Natural killer cell treated with Interleukin-12 subunit alpha and Interleukin-12 subunit beta and Interleukin-15 and Interleukin-18, amount 100 ng/mL, for 72 hours (primary cell): ENCODE measurements at regions not wholly inside any gene's neighbourhood (a gene's known extent, or its start where the extent isn't known, plus 50 kb on each side); places are given as distances from the start of the nearest gene placed in this dataset.
"Not testable (repeated sequence)": the region's sequence is repeated elsewhere in the genome, so short reads cannot be mapped to it uniquely, and the experiment has no call there.

Experiments
- ATAC-seq, 2 donors: fragments of 150-1000 bp; cut with Tn5 transposase in 1 of 2; sonication (Bioruptor Pico), chemical (Tn5 transposase) in 1 of 2; 2 replicates each; pipeline ENCODE4 v1.10.0; 2021
- DNase-seq: peaks from one replicate; pipeline ENCODE4 v3.0.0; 2022; ENCODE audit warnings: low spot score
- H3K27ac Mint-ChIP-seq, 2 donors: 1 replicate in 1 of 2; 2 replicates in 1 of 2; pipeline ENCODE4 v1.8.0; 2022; ENCODE audit warnings: mixed read lengths in 2 of 2, mild to moderate bottlenecking in 1 of 2, moderate library complexity in 1 of 2
- H3K27me3 Mint-ChIP-seq, 2 donors: 1 replicate in 1 of 2; 2 replicates in 1 of 2; pipeline ENCODE4 v1.8.0; 2022; ENCODE audit warnings: mixed read lengths in 2 of 2
- H3K36me3 Mint-ChIP-seq: one replicate; pipeline ENCODE4 v1.8.0; 2022; ENCODE audit warnings: mixed read lengths
- H3K4me1 Mint-ChIP-seq, 2 donors: 1 replicate in 1 of 2; 2 replicates in 1 of 2; pipeline ENCODE4 v1.8.0; 2022; ENCODE audit warnings: low read depth in 2 of 2, mixed read lengths in 2 of 2, mild to moderate bottlenecking in 1 of 2
- H3K4me3 Mint-ChIP-seq: one replicate; pipeline ENCODE4 v1.8.0; 2022; ENCODE audit warnings: mixed read lengths
- H3K9me3 Mint-ChIP-seq: 2 replicates; pipeline ENCODE4 v1.8.0; 2022; ENCODE audit warnings: mixed read lengths

DNA sequence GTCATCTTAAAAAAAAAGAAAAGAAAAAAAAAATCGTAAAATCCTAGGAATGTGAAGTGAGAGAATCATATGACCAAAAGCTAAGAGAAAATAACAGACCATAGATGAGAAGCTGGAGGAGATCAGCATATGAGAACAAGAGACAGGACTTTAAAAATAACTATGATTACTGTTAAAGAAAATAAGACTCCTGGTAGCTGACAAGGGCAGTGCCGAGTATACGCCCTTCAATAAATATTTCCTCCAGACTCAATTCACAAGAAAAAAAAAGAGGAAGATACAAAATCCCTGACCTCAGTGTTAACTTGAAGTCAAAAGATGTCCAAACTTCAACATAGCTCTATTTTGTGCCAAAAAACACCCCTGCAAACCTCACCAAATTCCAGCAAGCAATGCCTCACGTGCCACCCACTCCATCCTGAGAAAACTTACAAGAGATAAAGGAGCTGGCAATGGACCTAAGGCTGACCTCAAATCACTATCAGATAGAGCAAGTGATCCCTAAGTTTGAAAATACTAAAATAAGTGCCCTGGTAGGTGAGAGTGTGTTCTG, 817.2 kb downstream of the SOCS6 start:
- no peaks in the 10 kb centered on the region for H3K9me3 Mint-ChIP-seq
- no peak overlapping the region for H3K4me3 Mint-ChIP-seq
- H3K27me3 Mint-ChIP-seq, result no peaks in the 10 kb centered on the region
- no peak overlapping the region for H3K27ac Mint-ChIP-seq
- ATAC-seq (no peak), DNase-seq (no peak)
- no peaks in the 10 kb centered on the region for H3K4me1 Mint-ChIP-seq
- peaks cover 6% of the 10 kb centered on the region for H3K36me3 Mint-ChIP-seq

DNA sequence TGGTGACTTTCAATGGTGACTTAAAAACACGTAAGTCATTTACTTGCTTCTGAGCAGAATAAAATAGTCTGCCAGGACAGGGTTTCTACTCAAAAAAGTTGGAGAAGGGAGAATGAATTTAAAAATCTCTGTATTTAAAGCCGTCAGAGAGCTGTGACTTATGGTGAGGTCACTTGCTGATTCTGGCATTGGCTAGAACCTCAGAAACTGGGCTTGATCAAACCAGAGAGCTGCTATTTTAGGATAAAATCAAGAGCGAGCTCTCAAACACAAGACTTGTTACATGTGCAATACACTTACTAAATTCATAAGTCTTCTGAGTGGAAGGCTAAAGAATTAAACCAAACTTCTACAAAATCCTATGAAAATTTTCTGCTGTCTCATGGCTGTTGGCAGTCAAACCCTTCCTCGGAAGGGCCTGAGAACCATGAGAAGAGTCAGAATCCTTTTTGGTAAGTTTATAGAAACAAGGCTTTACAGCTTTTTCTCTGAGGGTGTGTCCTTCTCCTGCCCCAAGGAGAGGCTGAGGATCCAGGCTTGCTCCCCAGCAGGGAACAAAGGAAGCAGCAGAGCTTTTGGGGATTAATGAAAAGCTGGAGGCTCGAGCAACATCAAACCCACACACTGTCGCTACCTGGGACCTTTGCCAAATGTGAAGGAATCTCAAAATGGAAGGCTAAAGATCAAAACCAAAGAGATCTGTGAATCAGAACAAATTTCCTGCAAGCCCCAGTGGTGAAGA, 816.4 kb downstream of the SOCS6 start:
- H3K27ac Mint-ChIP-seq, result no peak overlapping the region
- ATAC-seq (no peak), DNase-seq (no peak)
- H3K9me3 Mint-ChIP-seq, result peaks cover 2% of the 10 kb centered on the region
- no peaks in the 10 kb centered on the region for H3K4me1 Mint-ChIP-seq
- H3K36me3 Mint-ChIP-seq, result peaks cover 6% of the 10 kb centered on the region
- H3K27me3 Mint-ChIP-seq, result no peaks in the 10 kb centered on the region
- H3K4me3 Mint-ChIP-seq, result no peak overlapping the region

DNA sequence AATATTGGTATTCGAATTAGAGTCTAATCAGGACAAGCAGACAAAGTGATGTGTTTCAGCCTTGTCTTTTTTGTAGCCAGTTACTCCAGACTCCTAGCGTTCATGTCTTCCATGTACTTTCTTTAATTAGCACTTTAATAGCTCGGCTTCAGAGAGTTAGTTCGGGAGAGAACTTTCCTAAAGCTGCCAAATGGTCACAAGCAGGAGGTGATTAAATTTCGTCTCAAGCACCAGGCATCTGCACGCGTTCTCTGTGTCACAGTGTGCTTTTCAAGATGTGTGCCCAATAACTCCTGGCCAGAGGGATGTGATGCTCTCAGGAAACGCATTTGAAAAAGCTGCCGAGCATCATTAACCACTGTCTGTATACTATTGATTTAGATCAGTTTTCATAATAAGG, 790.8 kb downstream of the SOCS6 start:
- ATAC-seq, result no peak
- Mint-ChIP-seq H3K9me3 (peaks cover 6% of the 10 kb centered on the region), H3K27me3 (no peaks in the 10 kb centered on the region), H3K36me3 (no peaks in the 10 kb centered on the region), H3K4me1 (no peaks in the 10 kb centered on the region), H3K4me3 (no peak overlapping the region), H3K27ac (no peak overlapping the region)
- no peak for DNase-seq

DNA sequence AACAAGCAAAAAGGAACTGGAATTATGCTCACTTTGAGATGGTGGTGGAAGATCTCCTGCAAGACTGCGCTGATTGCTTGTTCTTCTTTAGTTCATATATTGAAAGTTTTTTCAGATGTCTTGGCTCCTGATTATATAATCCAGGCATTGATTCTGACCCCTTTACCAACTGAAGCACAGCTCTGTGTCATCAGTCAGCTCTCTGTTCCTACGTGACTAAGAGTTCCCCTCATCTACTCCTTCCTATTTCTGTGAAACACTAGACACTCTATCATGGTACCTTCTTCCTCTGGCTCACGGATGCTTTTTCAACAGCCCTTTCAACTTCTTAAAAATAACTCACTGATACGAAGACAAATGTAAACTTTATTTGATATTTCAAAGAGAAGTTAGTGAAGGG, 788.6 kb downstream of the SOCS6 start:
- H3K4me3 Mint-ChIP-seq, result no peak overlapping the region

DNA sequence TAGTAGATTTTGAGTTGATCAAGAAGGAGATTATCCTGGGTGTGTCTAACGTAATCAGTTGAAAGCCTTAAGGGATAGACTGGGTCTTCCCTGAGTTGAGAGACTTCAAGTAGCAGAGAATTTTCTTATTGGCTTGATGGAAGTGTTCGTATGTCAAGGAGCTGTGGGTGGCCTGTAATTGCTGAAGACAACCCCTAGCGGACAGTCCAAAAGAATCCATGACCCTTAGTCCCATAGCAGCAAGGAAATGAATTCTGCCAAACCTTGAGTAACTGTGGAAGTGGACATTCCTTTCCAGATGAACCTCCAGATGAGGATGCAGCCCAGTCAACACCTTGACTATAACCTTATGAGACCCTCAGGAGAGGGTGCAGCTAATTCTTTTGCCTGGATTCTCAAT, 786.3 kb downstream of the SOCS6 start:
- no peak overlapping the region for H3K4me3 Mint-ChIP-seq
- H3K27me3 Mint-ChIP-seq, result no peaks in the 10 kb centered on the region
- no peak for DNase-seq
- no peaks in the 10 kb centered on the region for H3K4me1 Mint-ChIP-seq
- H3K36me3 Mint-ChIP-seq, result no peaks in the 10 kb centered on the region
- ATAC-seq, result no peak
- H3K27ac Mint-ChIP-seq, result no peak overlapping the region
- H3K9me3 Mint-ChIP-seq, result peaks cover 8% of the 10 kb centered on the region

More for the DNA sequence above, 788.6 kb downstream of the SOCS6 start:
- H3K9me3 Mint-ChIP-seq, result peaks cover 6% of the 10 kb centered on the region
- ATAC-seq (no peak), DNase-seq (no peak)
- no peak overlapping the region for H3K27ac Mint-ChIP-seq
- H3K36me3 Mint-ChIP-seq, result no peaks in the 10 kb centered on the region
- no peaks in the 10 kb centered on the region for H3K27me3 Mint-ChIP-seq
- no peaks in the 10 kb centered on the region for H3K4me1 Mint-ChIP-seq

DNA sequence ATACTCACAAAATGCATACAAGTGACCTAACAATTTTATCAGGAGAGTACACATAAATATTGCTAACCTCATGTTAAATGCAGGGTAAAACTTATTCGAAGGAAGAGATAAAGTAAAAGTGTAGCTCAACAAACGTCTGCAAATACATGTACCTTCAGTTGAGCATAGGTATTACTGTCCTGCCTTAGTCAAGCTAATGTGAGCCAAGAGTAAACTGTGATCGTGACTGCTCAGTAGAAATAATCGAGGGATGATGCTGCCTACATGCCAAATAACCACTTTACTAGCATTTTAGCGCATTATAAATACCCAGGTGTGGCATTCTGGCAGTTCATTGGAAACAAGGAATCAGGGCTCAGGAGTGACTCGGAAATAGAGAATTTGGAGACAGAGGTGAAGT, 779.5 kb downstream of the SOCS6 start:
- no peaks in the 10 kb centered on the region for H3K36me3 Mint-ChIP-seq
- H3K4me3 Mint-ChIP-seq, result no peak overlapping the region
- peaks cover 12% of the 10 kb centered on the region for H3K9me3 Mint-ChIP-seq
- H3K27me3 Mint-ChIP-seq, result no peaks in the 10 kb centered on the region
- no peak overlapping the region for H3K27ac Mint-ChIP-seq
- ATAC-seq (no peak), DNase-seq (no peak)
- H3K4me1 Mint-ChIP-seq, result no peaks in the 10 kb centered on the region

DNA sequence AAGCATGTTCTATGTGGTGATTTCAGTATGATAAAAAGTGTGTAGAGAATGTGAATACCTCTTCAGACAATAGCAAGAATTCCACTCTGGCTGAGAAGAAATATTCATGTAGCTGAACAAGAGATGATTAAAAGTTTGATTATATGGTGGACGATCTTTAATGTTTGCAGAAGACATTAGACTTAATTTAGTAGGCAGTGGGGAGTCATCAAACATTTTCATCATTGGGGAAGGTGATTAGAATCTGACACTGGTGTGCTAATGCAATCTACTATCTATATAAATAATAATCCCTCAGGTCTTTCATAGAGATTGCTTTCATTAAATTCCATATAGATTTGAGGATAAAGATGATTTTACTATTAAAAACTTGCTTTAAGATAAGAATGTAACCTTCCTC, 761.0 kb downstream of the SOCS6 start:
- Mint-ChIP-seq H3K27me3 (no peaks in the 10 kb centered on the region), H3K27ac (no peak overlapping the region), H3K4me1 (no peaks in the 10 kb centered on the region), H3K9me3 (peaks cover 4% of the 10 kb centered on the region), H3K4me3 (no peak overlapping the region), H3K36me3 (peaks cover 4% of the 10 kb centered on the region)
- DNase-seq (no peak), ATAC-seq (no peak)

DNA sequence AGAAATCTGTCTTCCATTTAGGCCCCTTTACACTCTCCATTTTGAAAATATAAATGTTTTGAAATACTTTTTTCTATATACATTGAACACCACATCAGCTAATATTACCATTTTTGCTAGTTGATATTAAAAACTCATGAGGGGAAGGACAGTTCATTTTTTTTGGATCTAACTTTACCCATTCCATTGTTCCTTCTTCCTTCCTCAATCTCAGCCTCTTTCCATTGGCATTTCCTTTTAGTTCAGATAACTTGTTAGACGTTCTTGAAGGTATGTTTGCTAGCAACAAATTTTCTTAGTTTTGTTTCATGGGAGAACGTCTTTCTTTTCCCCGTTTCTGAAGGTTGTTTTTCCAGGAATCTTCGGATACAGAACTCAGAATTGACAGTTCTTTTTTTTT, 759.0 kb downstream of the SOCS6 start:
- ATAC-seq (no peak), DNase-seq (no peak)
- Mint-ChIP-seq H3K4me3 (no peak overlapping the region), H3K27me3 (no peaks in the 10 kb centered on the region), H3K9me3 (peaks cover 4% of the 10 kb centered on the region), H3K4me1 (no peaks in the 10 kb centered on the region), H3K27ac (no peak overlapping the region), H3K36me3 (peaks cover 4% of the 10 kb centered on the region)

DNA sequence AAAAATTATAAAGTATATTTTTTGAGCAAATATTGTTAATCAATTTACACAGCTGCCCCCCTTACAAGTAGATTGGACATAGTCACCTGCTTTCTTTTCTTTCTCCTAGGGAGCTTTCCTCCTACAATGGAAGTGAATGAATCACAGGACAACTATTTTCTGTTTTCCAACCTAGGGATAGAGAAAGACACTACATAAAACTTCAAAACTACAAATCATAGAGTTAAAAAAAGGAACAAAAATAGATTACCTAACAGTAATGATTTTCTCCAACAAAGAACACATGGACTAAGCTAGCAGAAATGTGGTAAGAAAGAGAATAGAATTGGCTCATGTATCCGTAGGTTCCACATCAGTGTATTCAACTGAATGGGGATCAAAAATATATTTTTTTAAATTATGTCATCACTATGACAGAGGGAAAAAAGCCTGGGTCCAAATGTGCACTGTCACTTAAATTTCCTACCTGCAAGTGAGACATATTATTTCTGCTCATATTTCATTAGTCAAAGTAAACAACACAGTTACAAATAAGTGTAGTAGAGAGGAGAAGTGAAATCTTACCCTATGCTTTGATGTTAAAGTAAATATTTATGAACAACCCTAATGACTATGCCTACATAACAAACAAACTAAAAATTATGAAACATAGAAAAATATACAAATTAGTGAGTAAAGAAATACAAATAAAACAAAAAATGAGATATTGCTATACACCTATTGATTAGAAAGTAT, 756.7 kb downstream of the SOCS6 start:
- no peaks in the 10 kb centered on the region for H3K9me3 Mint-ChIP-seq
- ATAC-seq (no peak), DNase-seq (no peak)
- no peaks in the 10 kb centered on the region for H3K4me1 Mint-ChIP-seq
- H3K4me3 Mint-ChIP-seq, result no peak overlapping the region
- H3K27me3 Mint-ChIP-seq, result no peaks in the 10 kb centered on the region
- peaks cover 4% of the 10 kb centered on the region for H3K36me3 Mint-ChIP-seq
- H3K27ac Mint-ChIP-seq, result no peak overlapping the region

DNA sequence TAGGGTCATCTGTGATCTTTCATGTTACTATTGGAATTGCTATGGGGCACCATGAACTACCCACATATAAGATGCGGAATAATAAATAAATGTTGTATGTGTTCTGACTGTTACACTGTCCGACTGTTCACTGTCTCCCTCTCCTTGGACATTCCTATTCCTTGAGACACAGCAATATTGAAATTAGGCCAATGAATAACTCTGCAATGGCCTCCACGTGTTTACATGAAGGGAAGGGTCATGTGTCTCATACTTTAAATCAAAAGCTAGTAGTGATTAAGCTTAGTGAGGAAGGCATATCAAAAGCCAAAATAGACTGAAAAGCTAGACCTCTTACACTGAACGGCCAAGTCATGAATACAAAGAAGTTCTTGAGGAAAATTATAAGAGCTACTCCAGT, 751.3 kb downstream of the SOCS6 start:
- Mint-ChIP-seq H3K9me3 (no peaks in the 10 kb centered on the region), H3K27me3 (no peaks in the 10 kb centered on the region), H3K4me1 (no peaks in the 10 kb centered on the region), H3K27ac (no peak overlapping the region), H3K4me3 (no peak overlapping the region), H3K36me3 (no peaks in the 10 kb centered on the region)
- ATAC-seq, result no peak
- no peak for DNase-seq

DNA sequence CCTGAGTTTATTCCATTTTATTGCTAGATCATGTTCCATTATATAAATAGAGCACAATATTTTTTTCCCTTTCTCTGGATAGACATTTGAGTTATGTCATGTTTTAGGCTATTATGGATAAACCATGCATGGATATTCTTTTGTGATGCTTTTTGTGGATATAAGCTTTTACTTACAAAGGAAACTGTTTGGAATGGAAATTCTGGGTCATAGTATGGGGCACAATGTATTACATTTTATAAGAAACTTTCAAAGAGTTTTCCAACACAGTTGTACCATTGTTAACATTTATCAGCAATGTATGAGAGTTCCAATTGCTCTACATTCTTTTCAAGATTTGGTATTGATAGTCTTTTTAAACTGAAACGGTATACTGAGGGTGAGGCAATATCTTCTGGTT, 749.4 kb downstream of the SOCS6 start:
- H3K36me3 Mint-ChIP-seq, result no peaks in the 10 kb centered on the region
- no peak for DNase-seq
- no peak for ATAC-seq
- no peaks in the 10 kb centered on the region for H3K4me1 Mint-ChIP-seq
- no peaks in the 10 kb centered on the region for H3K27me3 Mint-ChIP-seq
- H3K9me3 Mint-ChIP-seq, result no peaks in the 10 kb centered on the region
- H3K4me3 Mint-ChIP-seq, result no peak overlapping the region
- H3K27ac Mint-ChIP-seq, result no peak overlapping the region

DNA sequence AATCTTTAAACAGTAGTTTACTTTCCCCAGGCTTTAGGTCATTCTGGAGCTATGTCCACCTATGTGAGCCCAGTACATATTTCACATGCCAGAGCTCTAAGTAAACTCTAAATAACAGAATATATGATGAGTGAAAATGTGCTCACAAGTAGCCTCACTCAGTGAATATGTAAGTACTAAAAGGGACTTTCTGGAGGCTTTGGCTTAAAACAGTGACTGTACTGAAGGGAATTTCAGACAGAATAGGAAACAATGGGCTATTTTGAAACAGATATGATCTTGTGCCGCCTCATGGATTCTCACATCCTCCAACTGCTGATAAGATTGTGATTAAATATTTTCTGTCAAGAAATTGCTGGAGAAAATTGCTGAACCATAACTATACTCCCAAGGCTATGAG, 747.9 kb downstream of the SOCS6 start:
- Mint-ChIP-seq H3K27me3 (no peaks in the 10 kb centered on the region), H3K4me3 (no peak overlapping the region), H3K9me3 (no peaks in the 10 kb centered on the region), H3K36me3 (no peaks in the 10 kb centered on the region), H3K27ac (no peak overlapping the region), H3K4me1 (no peaks in the 10 kb centered on the region)
- DNase-seq, result no peak
- ATAC-seq, result no peak

DNA sequence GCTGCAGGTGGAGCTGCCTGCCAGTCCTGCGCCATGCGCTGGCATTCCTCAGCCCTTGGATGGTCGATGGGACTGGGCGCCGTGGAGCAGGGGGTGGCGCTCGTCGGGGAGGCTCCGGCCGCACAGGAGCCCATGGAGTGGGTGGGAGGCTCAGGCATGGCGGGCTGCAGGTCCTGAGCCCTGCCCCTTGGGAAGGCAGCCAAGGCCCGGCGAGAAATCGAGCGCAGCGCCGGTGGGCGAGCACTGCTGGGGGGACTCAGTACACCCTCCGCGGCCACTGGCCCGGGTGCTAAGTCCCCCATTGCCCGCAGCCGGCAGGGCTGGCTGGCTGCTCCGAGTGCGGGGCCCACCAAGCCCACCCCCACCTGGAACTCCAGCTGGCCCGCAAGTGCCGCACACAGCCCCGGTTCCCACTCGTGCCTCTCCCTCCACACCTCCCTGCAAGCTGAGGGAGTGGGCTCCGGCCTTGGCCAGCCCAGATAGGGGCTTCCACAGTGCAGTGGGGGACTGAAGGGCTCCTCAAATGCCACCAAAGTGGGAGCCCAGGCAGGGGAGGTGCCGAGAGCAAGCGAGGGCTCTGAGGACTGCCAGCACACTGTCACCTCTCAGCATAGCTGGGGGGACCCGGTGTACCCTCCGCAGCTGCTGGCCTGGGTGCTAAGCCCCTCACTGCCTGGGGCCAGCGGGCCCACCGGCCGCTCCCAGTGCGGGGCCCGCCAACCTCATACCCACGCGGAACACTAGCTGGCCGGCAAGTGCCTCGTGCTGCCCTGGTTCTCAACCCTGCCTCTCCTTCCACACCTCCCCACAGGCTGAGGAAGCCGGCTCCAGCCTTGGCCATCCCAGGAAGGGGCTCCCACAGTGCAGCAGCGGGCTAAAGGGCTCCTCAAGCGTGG, 742.7 kb downstream of the SOCS6 start:
- H3K36me3 Mint-ChIP-seq, H3K4me1 Mint-ChIP-seq, H3K27ac Mint-ChIP-seq, H3K9me3 Mint-ChIP-seq, DNase-seq, H3K4me3 Mint-ChIP-seq, H3K27me3 Mint-ChIP-seq: not testable (repeated sequence)
- ATAC-seq, result peak; percentile 28 to 36

DNA sequence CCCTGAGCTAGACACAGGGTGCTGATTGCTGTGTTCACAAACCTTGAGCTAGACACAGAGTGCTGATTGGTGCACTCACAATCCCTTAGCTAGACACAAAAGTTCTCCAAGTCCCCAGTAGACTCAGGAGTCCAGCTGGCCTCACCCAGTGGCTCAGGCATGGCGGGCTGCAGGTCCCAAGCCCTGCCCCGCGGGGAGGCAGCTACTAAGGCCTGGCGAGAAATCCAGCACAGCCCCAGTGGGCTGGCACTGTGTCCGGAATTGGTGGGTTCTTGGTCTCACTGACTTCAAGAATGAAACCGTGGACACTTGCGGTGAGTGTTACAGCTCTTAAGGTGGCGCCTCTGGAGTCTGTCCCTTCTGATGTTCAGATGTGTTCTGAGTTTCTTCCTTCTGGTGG, 741.2 kb downstream of the SOCS6 start:
- not testable (repeated sequence) for DNase-seq, H3K4me3 Mint-ChIP-seq, H3K27ac Mint-ChIP-seq, ATAC-seq, H3K9me3 Mint-ChIP-seq, H3K36me3 Mint-ChIP-seq, H3K4me1 Mint-ChIP-seq, H3K27me3 Mint-ChIP-seq
